Neuronal stem cell (in vitro differentiated cells): ENCODE measurements at regions not wholly inside any gene's neighbourhood (a gene's known extent, or its start where the extent isn't known, plus 50 kb on each side); places are given as distances from the start of the nearest gene placed in this dataset.

ENCODE experiments used
- DNase-seq: peaks from one replicate; pipeline ENCODE4 v3.0.0-alpha.2; 2013; ENCODE audit warnings: low spot score
- H2AFZ ChIP-seq: one replicate; pipeline ENCODE4 v1.6.1; 2013; ENCODE audit warnings: mild to moderate bottlenecking, low read length, inconsistent platforms
- H2AK5ac ChIP-seq: 2 replicates; pipeline ENCODE4 v1.6.1; 2013; ENCODE audit warnings: low read depth, mild to moderate bottlenecking, inconsistent platforms, low read length, moderate library complexity, mixed read lengths
- H2BK120ac ChIP-seq: 2 replicates; pipeline ENCODE4 v1.6.1; 2013; ENCODE audit warnings: low read depth, mild to moderate bottlenecking, inconsistent platforms, low read length, moderate library complexity, mixed read lengths
- H2BK12ac ChIP-seq: one replicate; pipeline ENCODE4 v1.6.1; 2013; ENCODE audit warnings: low read length, inconsistent platforms
- H2BK15ac ChIP-seq: 2 replicates; pipeline ENCODE4 v1.6.1; 2013; ENCODE audit warnings: mild to moderate bottlenecking, low read length, inconsistent platforms, mixed read lengths
- H2BK5ac ChIP-seq: one replicate; pipeline ENCODE4 v1.6.1; 2013; ENCODE audit warnings: inconsistent platforms, mild to moderate bottlenecking, low read length, moderate library complexity
- H3K14ac ChIP-seq: one replicate; pipeline ENCODE4 v1.6.1; 2013; ENCODE audit warnings: low read length, inconsistent platforms
- H3K18ac ChIP-seq: 2 replicates; pipeline ENCODE4 v1.6.1; 2013; ENCODE audit warnings: low read length, inconsistent platforms
- H3K23ac ChIP-seq: 2 replicates; pipeline ENCODE4 v1.6.1; 2013; ENCODE audit warnings: low read depth, mild to moderate bottlenecking, mixed read lengths, low read length, inconsistent platforms; ENCODE audit not compliant: poor library complexity
- H3K27ac ChIP-seq: replicated peaks from 3 replicates; pipeline ENCODE4 v1.5.1; 2013; ENCODE audit warnings: low read length, inconsistent platforms
- H3K27me3 ChIP-seq, 3 experiments: 2 replicates each; pipeline ENCODE4 v1.6.1; 2013; ENCODE audit warnings: low read length in 3 of 3, mild to moderate bottlenecking in 2 of 3, inconsistent platforms in 1 of 3, low read depth in 1 of 3, mixed read lengths in 1 of 3, moderate library complexity in 1 of 3; ENCODE audit not compliant: control insufficient read depth in 3 of 3, insufficient read depth in 3 of 3
- H3K36me3 ChIP-seq, 2 donors: replicated peaks in 1 of 2; 2 replicates each; pipeline ENCODE4 v1.6.1; 2013; ENCODE audit warnings: low read length in 2 of 2; ENCODE audit not compliant: control insufficient read depth in 2 of 2, insufficient read depth in 2 of 2
- H3K4ac ChIP-seq: 2 replicates; pipeline ENCODE4 v1.6.1; 2013; ENCODE audit warnings: inconsistent platforms, mild to moderate bottlenecking, low read length, moderate library complexity
- H3K4me1 ChIP-seq, 2 donors: 1 replicate in 1 of 2; 2 replicates in 1 of 2; pipeline ENCODE4 v1.6.1; 2013; ENCODE audit warnings: low read length in 2 of 2, low read depth in 1 of 2; ENCODE audit not compliant: control insufficient read depth in 2 of 2, insufficient read depth in 1 of 2
- H3K4me2 ChIP-seq: one replicate; pipeline ENCODE4 v1.6.1; 2013; ENCODE audit warnings: mild to moderate bottlenecking, low read length, inconsistent platforms; ENCODE audit not compliant: insufficient read depth, poor library complexity, severe bottlenecking
- H3K4me3 ChIP-seq, 2 donors: 2 replicates each; pipeline ENCODE4 v1.5.1; 2013; ENCODE audit warnings: low read length in 2 of 2, mild to moderate bottlenecking in 2 of 2, inconsistent platforms in 1 of 2, moderate library complexity in 1 of 2
- H3K79me1 ChIP-seq: one replicate; pipeline ENCODE4 v1.6.1; 2013; ENCODE audit warnings: low read depth, mild to moderate bottlenecking, inconsistent platforms, low read length, moderate library complexity
- H3K9ac ChIP-seq: one replicate; pipeline ENCODE4 v1.6.1; 2013; ENCODE audit warnings: mild to moderate bottlenecking, low read depth, low read length, inconsistent platforms; ENCODE audit not compliant: poor library complexity
- H3K9me3 ChIP-seq, 2 donors: replicated peaks in 1 of 2; 2 replicates each; pipeline versions ENCODE3 to v1.6.1; 2013; ENCODE audit warnings: low read length in 2 of 2, mild to moderate bottlenecking in 2 of 2, inconsistent platforms in 1 of 2, low read depth in 1 of 2, mixed read lengths in 1 of 2, moderate library complexity in 1 of 2; ENCODE audit not compliant: control insufficient read depth in 2 of 2, insufficient read depth in 1 of 2
- H4K8ac ChIP-seq: one replicate; pipeline ENCODE4 v1.6.1; 2013; ENCODE audit warnings: low read depth, mild to moderate bottlenecking, inconsistent platforms, low read length, moderate library complexity
- H4K91ac ChIP-seq: one replicate; pipeline ENCODE4 v1.6.1; 2013; ENCODE audit warnings: low read length, low read depth, mild to moderate bottlenecking, inconsistent platforms; ENCODE audit not compliant: poor library complexity
- WGBS, 2 donors: extraction: QIAGEN DNeasy Blood & Tissue Kit; methylation state at CpG; one replicate each; pipeline ENCODE4 v1.1.7; 2013; ENCODE audit warnings: missing lambda C conversion rate in 2 of 2, mixed read lengths in 1 of 2; ENCODE audit not compliant: insufficient read length in 2 of 2, insufficient replicate concordance in 1 of 2; ENCODE audit errors: extremely low coverage in 2 of 2; 5-methylcytosine and 5-hydroxymethylcytosine counted together

DNA sequence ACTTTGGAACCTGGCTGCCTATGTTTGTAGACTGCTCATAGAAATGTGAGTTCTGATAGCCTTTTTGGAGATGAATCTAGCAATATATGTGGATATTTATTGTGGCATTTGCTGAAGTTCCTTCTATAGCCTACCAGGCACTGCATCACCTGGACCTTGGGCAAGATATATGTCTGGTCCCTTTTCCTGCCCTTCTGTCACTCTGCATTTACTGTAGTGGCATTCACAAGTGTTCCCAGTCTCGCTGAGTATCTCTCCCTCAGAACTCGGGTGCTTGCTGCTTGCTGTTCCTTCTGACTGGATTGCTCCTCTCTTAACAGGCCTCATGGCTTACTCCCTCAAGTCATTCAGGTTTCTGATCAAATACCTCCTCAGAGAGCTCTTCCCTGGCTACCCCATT is 145.0 kb downstream of the UBE2E3 start:
- Histone ChIP-seq H2BK5ac (no peak overlapping the region), H3K4me3 (no peak overlapping the region), H3K27ac (no peak overlapping the region), H3K23ac (no peak overlapping the region), H3K4me2 (no peak overlapping the region), H2AFZ (peak overlapping the region; percentile 15), H4K8ac (no peak overlapping the region), H3K79me1 (no peaks in the 10 kb centered on the region), H3K27me3 (no peaks in the 10 kb centered on the region), H2BK120ac (no peak overlapping the region), H3K4me1 (peaks cover 0 to 10% of the 10 kb centered on the region in 2 donors), H4K91ac (no peak overlapping the region), H3K9ac (no peak overlapping the region), H3K36me3 (no peaks in the 10 kb centered on the region), H2BK15ac (no peak overlapping the region), H3K18ac (no peak overlapping the region), H2BK12ac (no peak overlapping the region), H3K9me3 (no peaks in the 10 kb centered on the region), H3K4ac (no peak overlapping the region), H3K14ac (no peak overlapping the region), H2AK5ac (no peak overlapping the region)
- no peak for DNase-seq
- no CpG with 5 or more reads among the region's 2 CpGs for WGBS, 2 donors

DNA sequence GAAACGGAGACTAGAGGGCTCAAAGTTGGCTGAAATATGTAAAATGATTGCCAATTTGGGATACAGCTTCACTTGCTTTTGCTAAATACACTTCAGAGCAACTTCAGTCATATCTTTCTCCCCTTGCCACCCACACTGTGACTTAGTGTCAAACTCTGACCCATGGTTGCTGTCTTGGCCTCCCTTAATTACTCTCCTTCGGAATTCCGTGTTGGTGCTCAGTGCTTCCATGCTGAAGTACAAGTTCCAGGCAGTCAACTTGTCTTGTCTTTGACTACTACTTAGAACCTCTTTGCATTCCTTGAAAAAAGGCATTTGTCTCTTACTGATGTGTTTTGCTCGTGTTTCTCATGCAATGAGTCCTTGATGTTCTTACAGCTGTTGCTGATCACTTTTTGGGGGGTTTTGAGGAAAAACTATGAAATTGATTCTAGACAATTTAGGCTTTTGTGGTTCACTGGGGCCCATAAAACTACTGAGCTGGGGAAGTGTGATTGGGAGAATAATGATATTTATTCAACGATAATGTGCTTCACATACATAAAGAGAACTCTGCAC is 146.0 kb downstream of the UBE2E3 start:
- no peak overlapping the region for H3K18ac ChIP-seq
- no peak overlapping the region for H2AK5ac ChIP-seq
- H2BK12ac ChIP-seq = no peak overlapping the region
- no peaks in the 10 kb centered on the region for H3K36me3 ChIP-seq
- no peak overlapping the region for H3K14ac ChIP-seq
- no peak overlapping the region for H3K27ac ChIP-seq
- H3K4me2 ChIP-seq = no peak overlapping the region
- no peak overlapping the region for H3K4ac ChIP-seq
- H3K9me3 ChIP-seq = no peaks in the 10 kb centered on the region
- H3K23ac ChIP-seq = no peak overlapping the region
- peaks cover 0 to 10% of the 10 kb centered on the region in 2 donors for H3K4me1 ChIP-seq
- no peak overlapping the region for H2BK15ac ChIP-seq
- no peaks in the 10 kb centered on the region for H3K79me1 ChIP-seq
- H4K91ac ChIP-seq = no peak overlapping the region
- DNase-seq = no peak
- no peak overlapping the region for H3K9ac ChIP-seq
- no peak overlapping the region for H3K4me3 ChIP-seq
- no peaks in the 10 kb centered on the region for H3K27me3 ChIP-seq
- WGBS, 2 donors = no CpG with 5 or more reads among the region's 5 CpGs
- no peak overlapping the region for H2BK5ac ChIP-seq
- H2AFZ ChIP-seq = no peak overlapping the region
- no peak overlapping the region for H2BK120ac ChIP-seq
- no peak overlapping the region for H4K8ac ChIP-seq

DNA sequence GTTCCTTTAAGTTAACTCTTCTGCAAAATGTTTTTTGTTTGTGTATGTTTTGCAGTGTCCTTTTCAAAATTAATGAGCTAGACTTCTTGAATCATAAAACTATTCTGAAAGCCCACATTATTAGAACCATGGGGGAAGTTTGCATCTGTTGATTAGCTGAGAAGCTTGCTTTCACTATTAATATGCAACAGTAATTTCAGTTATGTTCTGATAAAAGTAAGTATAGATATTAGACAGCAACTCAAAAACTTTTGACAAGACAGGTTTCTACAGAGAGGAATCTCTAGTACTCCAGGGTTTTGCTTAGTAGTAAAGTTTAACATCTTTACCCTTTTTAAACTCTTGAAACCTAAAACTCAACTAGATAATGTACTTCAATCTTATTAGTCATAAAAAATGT is 147.8 kb downstream of the UBE2E3 start:
- Histone ChIP-seq H3K23ac (no peak overlapping the region), H2AFZ (no peak overlapping the region), H3K27me3 (no peaks in the 10 kb centered on the region), H4K8ac (no peak overlapping the region), H3K4me1 (peaks cover 0 to 10% of the 10 kb centered on the region in 2 donors), H3K4me2 (no peak overlapping the region), H4K91ac (no peak overlapping the region), H2BK12ac (no peak overlapping the region), H2BK120ac (no peak overlapping the region), H3K79me1 (no peaks in the 10 kb centered on the region), H3K4me3 (no peak overlapping the region), H3K18ac (no peak overlapping the region), H3K4ac (no peak overlapping the region), H3K36me3 (no peaks in the 10 kb centered on the region), H3K27ac (no peak overlapping the region), H3K9me3 (no peaks in the 10 kb centered on the region), H2BK15ac (no peak overlapping the region), H3K14ac (no peak overlapping the region), H2BK5ac (no peak overlapping the region), H3K9ac (no peak overlapping the region), H2AK5ac (no peak overlapping the region)
- DNase-seq = no peak

DNA sequence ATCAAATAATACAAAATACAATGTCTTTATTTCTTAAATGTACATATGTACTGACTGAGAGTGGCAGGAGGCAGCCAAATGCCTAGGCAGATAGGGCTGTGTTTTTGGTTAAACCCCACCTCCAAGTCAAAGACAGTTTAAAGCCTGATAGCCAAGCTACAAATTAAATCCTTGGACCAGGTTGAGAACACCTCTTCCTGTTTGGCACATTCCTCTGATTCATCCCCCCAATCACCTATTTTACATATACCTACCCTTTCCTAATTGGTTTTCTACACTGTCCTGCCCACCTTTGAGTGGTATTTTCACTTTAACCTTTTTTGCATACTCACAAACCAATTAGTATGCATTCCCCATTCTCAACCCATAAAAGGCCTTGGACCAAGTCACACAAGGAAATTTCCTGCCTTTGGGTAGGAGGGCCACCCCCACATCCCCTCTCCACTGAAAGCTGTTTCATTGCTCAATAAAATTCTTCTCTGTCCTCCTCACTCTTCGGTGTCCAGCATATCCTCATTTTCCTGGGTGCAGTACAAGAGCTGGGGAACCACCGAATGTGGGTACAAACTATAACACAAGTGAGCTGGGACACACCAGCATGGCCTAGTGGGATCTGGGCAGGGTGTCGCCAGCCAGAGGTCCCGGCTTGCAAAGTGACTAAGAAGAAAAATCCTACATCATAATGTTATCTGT is 149.1 kb downstream of the UBE2E3 start:
- Histone ChIP-seq H3K4me2 (no peak overlapping the region), H3K9me3 (no peaks in the 10 kb centered on the region), H3K23ac (no peak overlapping the region), H3K9ac (no peak overlapping the region), H2BK15ac (no peak overlapping the region), H3K14ac (no peak overlapping the region), H3K4me3 (no peak overlapping the region), H3K4ac (no peak overlapping the region), H2BK5ac (no peak overlapping the region), H3K4me1 (peaks cover 0 to 2% of the 10 kb centered on the region in 2 donors), H4K8ac (no peak overlapping the region), H3K18ac (no peak overlapping the region), H2AK5ac (no peak overlapping the region), H2BK12ac (no peak overlapping the region), H3K36me3 (no peaks in the 10 kb centered on the region), H4K91ac (no peak overlapping the region), H3K27me3 (no peaks in the 10 kb centered on the region), H2BK120ac (no peak overlapping the region), H2AFZ (no peak overlapping the region), H3K27ac (no peak overlapping the region), H3K79me1 (no peaks in the 10 kb centered on the region)
- WGBS, 2 donors = no CpG with 5 or more reads among the region's 4 CpGs
- no peak for DNase-seq
